Superior temporal gyrus (tissue), 1 donor: ENCODE measurements at regions not wholly inside any gene's neighbourhood (a gene's known extent, or its start where the extent isn't known, plus 50 kb on each side); places are given as distances from the start of the nearest gene placed in this dataset.

Experiments
- DNase-seq: peaks from one replicate; pipeline ENCODE4 v3.0.0-alpha.2; 2016; ENCODE audit errors: extremely low spot score

DNA sequence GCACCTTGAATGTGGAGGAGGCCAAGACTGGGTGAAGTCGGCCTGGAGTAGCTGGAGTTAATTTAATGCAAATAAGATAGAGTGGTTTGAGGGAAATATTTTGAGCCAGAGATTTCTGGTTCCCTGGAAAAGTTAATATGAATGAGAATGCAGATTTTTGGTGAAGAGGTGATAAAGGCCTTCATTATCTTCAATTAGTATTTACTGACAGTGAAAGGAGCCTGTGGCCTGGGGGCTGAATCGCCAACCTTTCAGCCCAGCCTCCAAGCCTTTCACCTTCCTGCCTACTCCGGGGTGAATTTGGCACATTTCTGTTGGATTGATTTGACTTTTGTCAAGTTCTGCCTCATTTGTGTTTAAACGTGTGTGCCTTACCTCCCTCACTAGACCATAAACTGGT, 147.8 kb downstream of the SOX2 start:
- DNase-seq = no peak

DNA sequence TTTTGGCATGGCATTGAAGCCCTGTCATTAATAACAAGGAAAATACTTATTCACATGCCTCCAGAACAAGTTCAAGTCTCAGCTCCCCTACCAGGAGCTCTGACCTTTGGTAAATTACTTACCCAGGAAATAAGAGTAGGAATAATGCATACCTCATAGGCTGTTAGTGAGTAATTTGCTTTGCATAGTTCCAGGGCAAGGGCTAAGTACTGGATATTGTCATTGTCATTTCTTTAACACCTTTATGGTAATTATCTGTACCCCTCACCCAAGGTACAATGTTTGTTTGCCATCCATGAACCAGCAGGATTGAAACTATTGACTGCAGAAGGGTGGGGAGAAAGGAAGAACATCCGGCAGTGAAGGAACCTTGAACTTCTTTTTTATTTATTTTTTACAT, 148.5 kb downstream of the SOX2 start:
- no peak for DNase-seq

DNA sequence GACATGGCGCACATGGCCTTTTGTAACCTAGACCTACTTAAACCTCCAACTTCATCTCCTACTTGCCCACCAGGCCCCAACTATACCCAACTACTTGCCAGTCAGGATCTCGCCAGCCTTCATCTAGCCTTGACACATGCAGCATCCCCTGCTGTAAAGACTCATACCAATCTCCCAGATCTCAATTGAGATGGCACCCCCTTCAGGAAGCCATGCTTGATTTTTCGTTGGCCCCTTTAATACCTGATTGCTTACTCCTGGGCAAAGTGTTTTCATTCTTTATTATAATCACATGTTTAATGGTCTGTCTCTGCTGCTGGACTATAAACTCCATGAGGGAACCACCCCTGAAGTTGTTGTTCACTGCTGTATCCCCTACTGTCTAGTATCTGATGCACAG, 150.8 kb downstream of the SOX2 start:
- no peak for DNase-seq

DNA sequence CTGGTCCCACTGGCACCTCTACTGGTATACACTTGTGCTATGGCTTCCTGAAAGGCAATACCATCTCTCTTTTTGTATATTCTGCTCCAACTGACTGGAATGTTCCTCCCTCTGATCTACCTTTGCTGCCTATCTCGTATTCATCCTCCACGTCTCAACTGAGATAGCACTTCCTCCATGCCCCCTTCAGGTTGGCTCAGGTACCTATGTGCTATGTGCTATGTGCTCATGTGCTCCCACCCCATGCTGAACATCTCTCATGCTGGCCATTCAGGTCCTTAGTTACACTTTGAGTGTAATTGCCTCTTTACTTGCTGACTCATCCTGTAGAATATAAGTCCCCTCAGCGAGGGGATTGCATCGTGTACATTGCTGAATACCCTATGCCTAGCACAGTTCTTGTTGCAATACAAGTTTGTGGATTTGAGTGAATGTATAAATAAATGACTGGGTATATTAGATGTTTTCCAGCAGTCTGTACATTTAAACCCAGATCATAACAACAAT, 156.9 kb downstream of the SOX2 start:
- no peak for DNase-seq

DNA sequence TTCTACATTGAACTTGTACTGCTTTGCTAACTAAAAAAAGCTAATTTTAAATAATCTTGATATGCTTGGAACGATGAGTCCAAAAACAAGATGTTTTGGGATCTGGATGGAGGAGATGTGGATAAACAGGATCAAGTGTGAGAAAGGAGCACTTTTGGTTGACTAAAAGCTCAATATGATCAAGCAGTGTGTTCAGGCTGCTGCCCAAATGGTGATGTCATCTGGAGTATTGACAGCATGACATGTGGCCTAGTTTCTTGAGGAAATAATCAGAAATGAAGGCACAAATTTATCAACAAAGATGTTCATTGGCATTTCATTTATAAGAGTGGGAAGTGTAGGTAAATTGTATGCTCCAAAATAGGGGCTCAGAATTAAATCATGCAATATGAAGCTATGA, 161.2 kb downstream of the SOX2 start:
- peak; percentile 64 for DNase-seq

DNA sequence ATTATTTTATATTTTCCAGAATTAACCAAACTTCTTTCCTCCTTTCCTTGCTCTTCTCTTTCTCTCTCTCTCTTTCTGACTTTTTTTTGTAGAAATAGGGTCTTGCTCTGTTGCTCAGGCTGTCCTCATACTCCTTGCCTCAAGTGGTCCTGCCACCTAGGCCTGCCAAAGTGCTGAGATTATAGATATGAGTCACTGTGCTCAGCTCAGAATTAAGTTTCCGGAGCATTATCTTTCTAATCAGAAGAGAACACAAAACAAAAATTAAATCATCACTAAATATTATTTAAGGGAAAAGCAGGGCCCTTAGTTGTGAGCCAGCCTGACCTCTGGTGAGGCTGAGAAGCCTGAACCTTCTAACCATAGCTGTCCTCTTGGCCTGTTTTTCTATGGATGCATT, 168.2 kb downstream of the SOX2 start:
- DNase-seq = peak; percentile 4

DNA sequence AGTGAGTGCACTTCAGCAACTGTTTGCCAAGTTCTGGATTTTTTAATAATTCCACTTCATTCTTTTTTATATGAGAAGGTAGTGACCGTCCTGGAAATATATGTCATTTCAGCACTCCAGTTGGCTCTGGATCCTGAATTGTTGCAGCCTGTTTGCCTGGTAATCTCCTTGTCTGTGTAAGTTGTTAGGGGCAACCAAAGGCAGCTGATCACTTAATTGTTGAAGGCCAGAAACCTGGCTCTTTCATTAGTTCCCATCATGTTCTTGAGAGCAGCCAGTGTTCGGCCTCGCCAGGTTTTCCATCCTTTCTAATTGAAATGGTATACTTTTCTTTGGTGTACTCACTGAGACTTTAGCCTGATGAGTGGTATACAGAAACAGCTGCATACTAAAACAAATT, 168.6 kb downstream of the SOX2 start:
- DNase-seq = no peak

DNA sequence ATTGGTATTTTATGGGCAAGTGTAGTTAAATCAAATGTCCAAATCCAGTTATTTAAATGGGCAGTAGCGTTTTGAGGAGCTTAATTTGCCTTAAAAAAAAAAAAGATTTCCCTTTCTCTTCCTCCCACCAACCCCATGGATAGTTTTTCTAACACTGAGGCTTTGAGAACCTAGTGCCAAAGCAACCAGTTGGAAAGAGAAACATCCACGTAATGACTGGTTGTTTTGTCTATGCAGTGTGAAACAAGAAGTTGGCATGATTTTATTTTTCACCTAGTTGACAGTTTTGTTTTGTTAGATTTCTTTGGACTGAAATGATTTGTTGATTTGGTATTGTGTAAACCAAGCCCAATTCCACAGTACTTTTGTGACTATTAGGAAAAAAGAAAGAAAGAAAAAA, 170.0 kb downstream of the SOX2 start:
- no peak for DNase-seq

DNA sequence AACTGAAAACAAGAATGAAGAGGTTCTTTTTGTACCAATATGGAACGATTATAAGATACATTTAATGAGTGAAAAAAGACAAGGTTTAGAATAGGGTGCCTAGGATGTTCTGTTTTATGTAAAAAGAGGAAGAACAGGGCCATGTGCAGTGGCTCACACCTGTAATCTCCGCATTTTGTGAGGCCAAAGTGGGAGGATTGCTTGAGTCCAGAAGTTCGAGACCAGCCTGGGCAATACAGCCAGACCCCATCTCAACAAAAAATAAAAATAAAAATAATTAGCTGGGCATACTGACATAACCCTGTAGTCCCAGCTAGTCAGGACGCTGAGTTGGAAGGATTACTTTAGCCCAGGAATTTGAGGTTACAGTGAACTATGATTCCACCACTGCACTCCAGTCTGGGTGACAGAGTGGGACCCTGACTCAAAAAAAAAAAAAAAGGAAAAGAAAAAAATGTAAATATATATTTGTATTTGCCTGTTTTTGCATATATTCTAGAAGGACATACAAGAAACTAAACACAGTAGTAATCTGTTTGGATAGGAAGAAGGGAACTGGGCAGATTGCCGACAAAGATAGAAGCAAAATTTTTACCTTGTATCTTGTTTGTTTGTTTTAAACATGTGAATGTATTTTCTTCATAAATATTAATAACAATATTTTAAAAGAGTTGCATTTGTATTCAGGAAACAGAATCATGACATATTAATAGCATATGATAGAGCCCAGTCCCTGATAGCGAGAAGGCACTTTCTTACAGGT, 174.3 kb downstream of the SOX2 start:
- DNase-seq = no peak

DNA sequence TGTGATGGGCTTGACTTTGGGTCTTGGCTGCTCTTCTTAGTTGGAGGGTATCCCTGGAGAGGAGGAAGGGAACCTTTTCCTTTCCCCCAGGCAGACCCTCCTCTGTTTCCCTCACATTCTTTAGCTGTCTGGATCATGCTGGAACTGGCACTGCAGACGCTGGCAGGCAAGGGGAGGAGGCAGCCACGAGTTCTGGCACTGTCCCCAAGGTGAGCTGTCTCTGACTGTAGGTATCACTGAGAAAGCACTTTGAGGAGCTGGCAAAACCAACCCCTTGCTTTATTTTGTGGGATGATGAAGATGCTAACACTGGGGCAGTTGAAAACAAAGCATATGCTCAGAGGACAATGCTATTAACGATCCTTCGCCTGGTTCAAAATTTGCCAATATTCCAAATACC, 175.0 kb downstream of the SOX2 start:
- DNase-seq = no peak

DNA sequence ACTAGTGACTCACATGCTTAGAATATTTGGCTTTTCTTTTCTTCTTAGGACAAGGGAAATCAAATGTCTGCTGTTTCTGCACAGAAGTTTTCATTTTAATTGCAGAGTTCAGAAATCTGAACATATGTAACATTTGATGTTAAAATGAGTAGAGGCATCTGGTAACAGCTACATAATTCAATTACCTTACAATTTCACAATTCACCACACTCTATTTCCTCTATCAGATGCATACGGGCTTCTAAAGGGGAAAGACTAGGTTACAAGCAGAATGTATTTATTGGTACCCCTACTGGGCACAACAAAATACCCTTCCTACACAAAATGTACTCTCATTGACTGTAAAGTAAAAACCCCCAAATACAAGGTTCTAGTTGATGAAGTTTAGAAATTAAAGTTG, 176.0 kb downstream of the SOX2 start:
- no peak for DNase-seq

DNA sequence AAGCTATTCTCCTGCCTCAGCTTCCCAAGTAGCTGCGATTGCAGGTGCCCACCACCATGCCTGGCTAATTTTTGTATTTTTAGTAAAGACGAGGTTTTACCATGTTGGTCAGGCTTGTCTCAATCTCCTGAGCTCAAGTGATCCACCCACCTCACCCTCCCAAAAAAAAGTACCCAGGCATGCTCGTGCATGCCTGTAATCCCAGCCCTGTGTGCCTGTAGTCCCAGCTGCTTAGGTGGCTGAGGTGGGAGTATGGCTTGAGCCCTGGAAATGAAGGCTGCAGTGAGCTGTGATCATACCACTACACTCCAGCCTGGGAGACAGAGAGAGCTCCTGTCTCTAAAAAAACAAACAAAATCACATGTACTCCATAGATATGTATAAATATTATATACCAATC, 176.5 kb downstream of the SOX2 start:
- no peak for DNase-seq

DNA sequence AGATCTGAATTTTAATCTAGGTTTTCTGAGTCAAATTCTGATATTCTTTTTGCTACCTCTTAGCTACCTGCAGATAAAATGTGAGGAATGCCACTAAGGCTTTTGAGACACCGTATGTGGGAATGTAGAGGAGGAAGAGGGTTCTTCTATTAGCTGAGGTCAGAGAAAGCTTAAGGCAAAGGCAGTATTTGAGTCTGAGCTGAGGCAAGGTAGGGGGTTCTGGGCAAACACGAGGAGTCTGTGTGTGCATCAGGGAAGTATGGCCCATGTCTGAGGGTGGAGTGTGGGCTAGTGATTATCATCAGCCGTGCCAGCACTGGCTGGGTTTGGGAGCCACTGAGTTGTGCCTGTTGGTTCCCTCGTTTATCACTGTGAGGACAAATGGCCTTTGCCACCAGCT, 181.1 kb downstream of the SOX2 start:
- no peak for DNase-seq

DNA sequence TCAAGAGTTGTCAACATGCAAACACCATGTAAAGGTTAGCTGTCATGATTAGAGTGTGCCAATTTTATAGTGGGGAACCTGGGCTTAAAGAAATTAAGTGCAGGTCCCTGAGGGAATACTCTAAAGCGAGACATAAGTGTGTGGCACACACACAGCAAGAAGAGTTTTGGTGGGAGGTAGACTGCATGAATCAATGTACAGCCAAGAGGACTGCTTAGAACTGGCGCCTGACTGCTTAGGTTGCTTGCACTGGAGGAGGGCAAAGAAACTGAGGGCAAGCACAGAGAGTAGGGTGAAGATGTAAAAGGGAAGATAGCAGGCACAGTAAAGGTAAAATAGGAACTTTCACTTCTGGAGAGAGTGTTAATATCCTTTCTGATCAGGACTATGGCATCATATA, 184.9 kb downstream of the SOX2 start:
- DNase-seq = no peak

DNA sequence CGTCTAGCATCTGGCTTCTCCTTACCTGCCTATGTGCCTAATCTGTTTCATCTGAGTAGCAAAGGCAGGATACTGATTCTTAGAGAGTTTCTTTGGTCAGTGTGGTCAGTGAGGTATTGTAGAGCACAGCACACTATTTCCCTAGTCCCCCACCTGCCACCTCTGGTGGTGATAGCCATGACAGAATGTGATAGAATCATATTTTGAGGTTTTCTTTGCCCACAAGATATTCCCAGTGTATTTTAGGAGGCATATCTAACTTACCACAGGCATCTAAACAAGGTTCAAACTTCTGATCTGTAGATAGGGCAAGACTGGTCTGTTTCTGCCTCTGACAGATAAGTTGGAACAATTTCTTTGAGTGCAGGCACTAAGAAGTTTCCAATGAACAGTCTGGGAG, 188.0 kb downstream of the SOX2 start:
- DNase-seq = no peak

DNA sequence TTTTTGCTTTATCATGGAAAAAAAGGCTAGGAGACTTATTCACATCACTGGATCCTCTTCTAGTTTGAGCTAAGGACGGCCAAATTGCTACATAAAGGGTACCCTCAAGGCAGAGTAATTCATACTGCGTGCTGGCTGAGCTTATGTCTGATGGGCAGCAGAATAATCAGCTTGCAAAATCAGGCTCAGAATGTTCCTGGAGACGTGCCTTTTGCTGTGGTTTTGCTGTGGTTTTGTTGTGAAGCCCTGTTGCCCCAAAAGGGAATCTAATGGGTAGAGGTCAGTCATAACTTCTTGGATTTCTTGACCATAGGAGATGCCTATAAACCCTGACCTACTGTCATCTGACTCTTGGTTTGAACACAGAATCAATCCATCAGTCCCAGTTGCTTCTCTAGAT, 189.9 kb downstream of the SOX2 start:
- no peak for DNase-seq

DNA sequence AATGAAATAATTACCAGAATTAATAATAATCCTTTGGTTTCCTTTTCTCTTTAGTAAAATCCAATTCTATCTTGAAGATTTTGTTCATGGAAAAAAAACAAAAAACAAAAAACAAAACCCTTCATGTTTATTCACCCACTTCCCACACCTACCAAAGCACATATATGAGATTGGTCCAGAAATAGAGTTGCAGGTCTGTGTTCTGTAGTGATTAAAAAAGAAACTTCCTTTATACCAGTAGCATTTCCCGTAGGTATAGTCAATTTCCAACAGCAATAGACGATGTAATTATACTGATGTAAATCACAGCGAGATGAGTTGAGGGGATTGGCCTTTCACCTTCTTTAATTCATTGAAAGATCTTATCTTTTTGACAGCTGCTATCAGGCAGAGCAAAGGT, 194.6 kb downstream of the SOX2 start:
- no peak for DNase-seq

DNA sequence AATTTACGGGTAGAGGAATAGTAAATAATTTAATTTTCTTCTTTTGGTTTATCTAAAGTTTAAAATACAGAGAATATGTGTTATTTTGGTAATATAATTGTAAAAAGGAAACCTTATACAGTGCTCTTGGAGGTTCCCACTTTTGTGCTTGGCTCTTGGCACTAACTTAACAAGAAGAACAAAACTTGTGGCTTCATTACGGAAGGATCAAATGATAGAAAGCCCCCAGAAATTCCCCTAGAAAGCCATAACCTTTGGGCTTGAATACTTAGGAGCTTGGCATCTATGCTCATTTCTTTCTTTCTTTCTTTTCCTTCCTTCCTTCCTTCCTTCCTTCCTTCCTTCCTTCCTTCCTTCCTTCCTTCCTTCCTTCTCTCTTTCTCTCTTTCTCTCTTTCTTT, 197.5 kb downstream of the SOX2 start:
- no peak for DNase-seq

DNA sequence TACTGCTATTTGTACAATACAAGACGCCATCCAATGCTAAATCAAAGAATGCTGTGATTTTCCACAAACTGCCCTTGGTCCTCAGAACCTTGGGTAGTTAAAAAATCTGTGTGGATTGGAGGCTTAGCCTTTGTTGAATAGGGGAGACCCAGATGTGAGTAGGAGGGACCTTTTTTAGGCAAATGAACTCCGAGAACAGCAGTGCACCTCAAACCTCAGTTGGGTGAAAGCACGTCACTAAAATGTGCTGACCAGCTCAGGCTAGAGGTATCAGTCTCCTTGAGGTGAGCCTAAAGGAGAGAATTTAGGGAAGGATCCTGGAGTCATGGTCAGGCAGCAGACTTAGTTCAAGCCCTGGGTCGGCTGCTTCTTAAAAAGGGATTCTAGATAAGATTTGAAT, 200.7 kb downstream of the SOX2 start:
- DNase-seq = no peak

DNA sequence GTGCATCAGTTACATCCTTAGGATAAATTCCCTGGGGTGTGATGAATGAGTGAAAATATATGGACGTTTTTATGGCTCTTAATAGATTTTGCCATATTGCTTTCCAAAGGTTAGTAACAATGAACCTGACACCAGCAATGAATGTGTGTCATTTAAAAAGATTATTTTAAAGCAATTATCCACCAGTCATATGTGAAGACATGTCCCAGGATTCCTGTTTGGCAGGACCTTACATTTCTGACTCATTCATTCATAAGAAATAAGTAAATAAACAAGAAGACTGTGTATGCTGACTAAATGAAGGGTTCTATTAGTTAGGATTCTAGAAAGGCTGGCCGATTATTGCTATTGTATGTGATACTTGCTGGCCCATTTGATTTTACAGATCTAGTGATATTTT, 201.5 kb downstream of the SOX2 start:
- DNase-seq = no peak

DNA sequence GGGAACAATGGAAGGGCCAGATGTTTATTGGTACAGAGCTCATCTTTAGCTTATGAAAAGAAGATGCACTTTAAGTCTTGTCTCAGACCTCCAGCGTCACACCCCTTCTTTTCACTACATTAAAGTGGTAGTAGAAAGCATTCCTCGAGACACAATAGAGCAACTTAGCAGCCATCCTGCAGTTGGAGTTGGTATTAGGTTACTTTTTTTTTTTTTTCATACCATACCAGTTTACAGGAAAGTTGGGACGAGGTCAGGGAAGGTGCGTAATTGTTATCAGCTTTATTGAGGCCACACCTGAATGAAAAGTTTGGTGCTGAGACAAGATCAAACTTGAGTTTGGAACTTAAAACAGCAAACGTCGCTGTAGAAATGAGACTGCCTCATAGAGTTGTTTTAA, 203.8 kb downstream of the SOX2 start:
- no peak for DNase-seq

DNA sequence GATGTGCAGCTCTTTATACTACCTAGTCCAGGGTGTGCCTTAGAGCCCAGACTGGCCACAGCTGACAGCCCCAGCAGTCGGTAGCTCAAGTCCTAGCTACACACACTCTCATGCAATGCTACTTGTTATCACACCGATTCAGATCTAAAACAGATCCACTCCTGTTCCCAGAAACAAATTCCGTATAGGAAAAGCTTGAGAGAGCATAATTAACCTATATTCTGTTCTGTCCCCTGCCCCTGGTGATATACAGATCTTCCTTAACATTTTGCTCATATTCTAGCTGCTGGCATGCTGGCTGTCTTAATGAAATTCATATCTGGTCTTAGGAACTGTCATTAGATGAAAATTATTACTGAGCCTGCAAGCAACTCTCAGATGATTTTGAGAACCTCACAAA, 204.3 kb downstream of the SOX2 start:
- no peak for DNase-seq

DNA sequence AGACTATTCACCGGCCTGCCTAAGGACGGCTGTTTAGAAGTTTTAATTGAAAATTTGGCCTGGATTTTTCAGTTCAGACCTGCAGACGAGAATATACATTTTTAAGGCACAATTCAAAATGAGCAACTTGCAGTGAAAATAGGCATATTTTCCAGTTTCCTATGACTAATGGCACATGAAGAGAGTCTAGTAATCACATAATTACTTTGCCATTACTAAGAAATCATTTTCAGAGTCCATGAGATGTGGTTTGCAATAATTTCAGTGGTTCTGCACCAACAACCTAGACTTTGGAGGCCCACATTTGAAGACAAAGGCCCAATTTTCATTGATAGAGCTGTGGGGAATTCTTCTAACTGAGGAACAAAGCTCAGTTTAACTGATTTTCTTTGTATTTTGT, 205.3 kb downstream of the SOX2 start:
- no peak for DNase-seq

DNA sequence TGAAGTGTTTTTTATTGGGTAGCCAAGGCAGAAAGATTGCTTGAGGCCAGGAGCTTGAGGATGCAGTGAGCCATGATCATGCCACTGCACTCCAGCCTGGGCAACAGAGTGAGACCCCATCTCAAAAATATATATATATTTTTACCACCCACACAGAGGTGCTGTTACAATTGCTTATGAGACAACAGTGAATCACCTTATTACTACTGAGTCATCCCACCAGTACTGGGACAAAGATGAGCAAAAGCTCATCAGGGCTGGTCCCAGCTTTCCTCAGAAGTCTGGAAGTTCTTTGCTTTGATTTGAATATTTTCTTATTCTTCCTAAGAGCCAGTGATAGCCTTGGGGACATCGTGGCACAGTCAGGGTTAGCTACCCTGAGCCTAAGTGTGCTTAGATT, 207.7 kb downstream of the SOX2 start:
- no peak for DNase-seq
